ENCODE measurements at regions not wholly inside any gene's neighbourhood (a gene's known extent, or its start where the extent isn't known, plus 50 kb on each side); places are given as distances from the start of the nearest gene placed in this dataset.

DNA sequence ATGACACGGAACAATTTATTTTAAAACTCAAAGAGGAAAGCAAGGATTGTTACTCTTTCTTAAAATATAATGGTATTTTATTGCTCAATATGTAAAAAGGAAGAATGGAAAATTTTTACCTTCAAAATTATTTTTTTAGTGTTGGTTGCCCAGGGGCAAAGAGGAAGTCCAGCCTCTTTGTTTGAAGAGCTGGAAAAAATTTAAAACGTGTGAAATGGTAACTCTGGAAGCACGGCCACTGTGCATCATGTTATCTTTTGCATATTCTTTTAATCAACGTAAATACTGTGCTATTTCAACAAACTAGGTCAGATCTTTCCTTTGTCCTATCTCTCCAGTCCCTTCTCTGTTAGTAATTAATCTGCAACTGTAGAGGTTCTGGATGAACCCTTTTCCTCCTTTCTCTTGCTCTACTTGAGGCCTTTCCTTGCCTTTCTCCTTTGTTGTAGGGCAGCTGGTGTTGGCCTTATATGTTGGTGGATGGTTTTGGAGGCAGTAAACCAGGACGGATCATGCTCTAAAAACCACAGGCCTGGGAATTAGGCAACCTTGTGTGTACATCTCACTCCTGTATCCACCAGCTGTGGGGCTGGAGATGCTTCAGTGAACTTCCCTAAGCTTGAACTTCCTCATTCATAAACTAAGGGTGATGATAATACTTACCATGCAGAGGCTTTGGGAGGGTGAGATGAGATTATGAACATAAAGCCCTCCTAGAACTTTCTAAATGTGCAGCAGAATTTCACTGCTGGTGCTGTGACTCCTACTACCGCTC is 143.3 kb downstream of the PRL start:
- Histone ChIP-seq H3K79me2 (ENCODE audit: low read length) (no peaks in the 10 kb centered on the region), H3K27me3 (replicated peaks; ENCODE audit: insufficient read depth, low read length) (no peaks in the 10 kb centered on the region), H3K9ac (ENCODE audit: low read length) (no peak overlapping the region), H3K27ac (ENCODE audit: low read length) (no peak overlapping the region), H3K4me2 (ENCODE audit: low read depth, low read length) (no peak overlapping the region), H3F3A (ENCODE audit: insufficient read depth, low read length) (no peaks in the 10 kb centered on the region), H3K9me2 (replicated peaks; ENCODE audit: insufficient read depth, low read length) (no peaks in the 10 kb centered on the region), H3K4me3 (ENCODE audit: low read length) (no peak overlapping the region), H2AFZ (ENCODE audit: low read length) (no peak overlapping the region), H3K36me3 (replicated peaks; ENCODE audit: insufficient read depth, low read length) (no peaks in the 10 kb centered on the region), H3K9me3 (replicated peaks; ENCODE audit: insufficient read depth, low read length) (no peaks in the 10 kb centered on the region), H3K4me1 (ENCODE audit: low read length) (no peaks in the 10 kb centered on the region), H4K20me1 (ENCODE audit: insufficient read depth, low read length) (no peaks in the 10 kb centered on the region)
- DNase-seq = no peak
- TF ChIP-seq EZH2 (optimal IDR thresholded peaks at IDR 0.05; ENCODE audit: low read depth, low read length) = no peak
- no peak for TF ChIP-seq CTCF (IDR thresholded peaks at IDR 0.05; ENCODE audit: low read length)
- no peak for TF ChIP-seq EZH2phosphoT487 (IDR thresholded peaks at IDR 0.05; ENCODE audit: low read length)

DNA sequence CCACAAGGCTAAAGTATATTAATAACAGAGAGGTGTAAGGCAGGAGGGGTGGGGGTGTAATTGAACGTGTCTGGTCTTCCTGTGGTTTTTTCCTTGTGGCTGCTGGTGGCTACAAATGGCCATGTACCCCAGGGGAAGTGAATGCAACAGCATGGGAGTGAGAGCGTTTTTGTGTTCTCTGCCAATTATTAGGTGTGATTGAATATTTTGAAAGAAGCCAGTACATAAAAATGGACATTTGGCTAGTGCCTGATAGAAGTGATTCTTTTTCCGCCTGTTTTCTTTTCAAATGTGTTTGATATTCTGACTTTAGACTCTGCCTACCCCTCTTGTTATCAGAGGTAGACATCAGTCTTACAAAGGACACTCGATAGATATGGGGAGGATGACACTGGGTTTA is 141.3 kb downstream of the PRL start:
- H3K36me3 ChIP-seq (replicated peaks; ENCODE audit: insufficient read depth, low read length) = no peaks in the 10 kb centered on the region
- H3K4me2 ChIP-seq (ENCODE audit: low read depth, low read length) = no peak overlapping the region
- H3K9ac ChIP-seq (ENCODE audit: low read length) = no peak overlapping the region
- no peaks in the 10 kb centered on the region for H3K27me3 ChIP-seq (replicated peaks; ENCODE audit: insufficient read depth, low read length)
- H3K27ac ChIP-seq (ENCODE audit: low read length) = no peak overlapping the region
- H3K9me2 ChIP-seq (replicated peaks; ENCODE audit: insufficient read depth, low read length) = no peaks in the 10 kb centered on the region
- DNase-seq = no peak
- no peaks in the 10 kb centered on the region for H3F3A ChIP-seq (ENCODE audit: insufficient read depth, low read length)
- H4K20me1 ChIP-seq (ENCODE audit: insufficient read depth, low read length) = no peaks in the 10 kb centered on the region
- no peaks in the 10 kb centered on the region for H3K4me1 ChIP-seq (ENCODE audit: low read length)
- no peaks in the 10 kb centered on the region for H3K79me2 ChIP-seq (ENCODE audit: low read length)
- H3K4me3 ChIP-seq (ENCODE audit: low read length) = no peak overlapping the region
- H2AFZ ChIP-seq (ENCODE audit: low read length) = no peak overlapping the region
- TF ChIP-seq EZH2phosphoT487 (IDR thresholded peaks at IDR 0.05; ENCODE audit: low read length) (no peak), CTCF (IDR thresholded peaks at IDR 0.05; ENCODE audit: low read length) (no peak), EZH2 (optimal IDR thresholded peaks at IDR 0.05; ENCODE audit: low read depth, low read length) (no peak)
- no peaks in the 10 kb centered on the region for H3K9me3 ChIP-seq (replicated peaks; ENCODE audit: insufficient read depth, low read length)

- no peak overlapping the region for H3K27ac ChIP-seq (ENCODE audit: low read length)
These were observed 139.6 kb downstream of the PRL start for GRCh38 chr6:22157233-22157632.

More at GRCh38 chr6:22157233-22157632, 139.6 kb downstream of the PRL start:
- Histone ChIP-seq H3K4me1 (ENCODE audit: low read length) (no peaks in the 10 kb centered on the region), H3K9me3 (replicated peaks; ENCODE audit: insufficient read depth, low read length) (no peaks in the 10 kb centered on the region), H3K9me2 (replicated peaks; ENCODE audit: insufficient read depth, low read length) (no peaks in the 10 kb centered on the region), H3K4me3 (ENCODE audit: low read length) (no peak overlapping the region), H3K4me2 (ENCODE audit: low read depth, low read length) (no peak overlapping the region), H3K9ac (ENCODE audit: low read length) (no peak overlapping the region), H3K36me3 (replicated peaks; ENCODE audit: insufficient read depth, low read length) (no peaks in the 10 kb centered on the region), H2AFZ (ENCODE audit: low read length) (no peak overlapping the region), H4K20me1 (ENCODE audit: insufficient read depth, low read length) (no peaks in the 10 kb centered on the region), H3F3A (ENCODE audit: insufficient read depth, low read length) (no peaks in the 10 kb centered on the region), H3K27me3 (replicated peaks; ENCODE audit: insufficient read depth, low read length) (no peaks in the 10 kb centered on the region), H3K79me2 (ENCODE audit: low read length) (no peaks in the 10 kb centered on the region)
- no peak for DNase-seq
- TF ChIP-seq EZH2 (optimal IDR thresholded peaks at IDR 0.05; ENCODE audit: low read depth, low read length) (no peak), CTCF (IDR thresholded peaks at IDR 0.05; ENCODE audit: low read length) (no peak), EZH2phosphoT487 (IDR thresholded peaks at IDR 0.05; ENCODE audit: low read length) (no peak)

Measured in MM.1S (cell line).